HEK293 (cell line): ENCODE measurements at regions not wholly inside any gene's neighbourhood (a gene's known extent, or its start where the extent isn't known, plus 50 kb on each side); places are given as distances from the start of the nearest gene placed in this dataset.

Experiments used
- CTCF ChIA-PET: fragments of 350-600 bp; formaldehyde crosslinking; extraction: SDS; loops from one replicate; lab custom pipeline; 2021; ENCODE audit warnings: antibody characterized with exemption; lab: Yijun Ruan, JAX
- POLR2A ChIA-PET: fragments of 300-600 bp; formaldehyde crosslinking; extraction: SDS; loops from one replicate; lab custom pipeline; 2020; ENCODE audit warnings: antibody characterized with exemption, inconsistent platforms; lab: Yijun Ruan, JAX
- H3K27ac ChIP-seq: fragments of 200-500 bp; sonication (Bioruptor generic); 2 replicates; pipeline ENCODE4 v1.5.1; 2014; ENCODE audit warnings: low read depth, low read length, control low read depth, inconsistent platforms; ENCODE audit errors: extremely low read depth
- H3K36me3 ChIP-seq, 2 experiments: fragments of 200-500 bp in 1 of 2; sonication (Bioruptor generic) in 1 of 2; 1 replicate in 1 of 2; 2 replicates in 1 of 2; pipeline ENCODE4 v1.5.1; 2014 to 2017; ENCODE audit warnings: inconsistent platforms in 2 of 2, low read length in 2 of 2; ENCODE audit not compliant: control insufficient read depth in 2 of 2, insufficient read depth in 1 of 2
- H3K4me1 ChIP-seq: fragments of 200-500 bp; sonication (Bioruptor generic); 2 replicates; pipeline ENCODE4 v1.5.1; 2014; ENCODE audit warnings: mild to moderate bottlenecking, low read length, inconsistent platforms; ENCODE audit not compliant: control insufficient read depth, insufficient read depth
- H3K4me3 ChIP-seq: 2 replicates; pipeline ENCODE4 v1.5.1; 2011; ENCODE audit warnings: low read depth, mild to moderate bottlenecking, control low read depth, low read length, moderate library complexity
- H3K9me3 ChIP-seq: fragments of 200-500 bp; sonication (Bioruptor generic); 2 replicates; pipeline ENCODE4 v1.5.1; 2014; ENCODE audit warnings: low read depth, low read length, inconsistent platforms; ENCODE audit not compliant: control insufficient read depth, insufficient read depth
- IKZF3 ChIP-seq: fragments of 450-650 bp; IDR thresholded peaks from 2 replicates; pipeline ENCODE4 v1.5.0; 2018; ENCODE audit warnings: missing biosample characterization, mild to moderate bottlenecking, missing genetic modification characterization, moderate library complexity
- KLF16 ChIP-seq: fragments of 450-650 bp; formaldehyde crosslinking; IDR thresholded peaks from 2 replicates; pipeline ENCODE4 v1.5.1; 2017; ENCODE audit warnings: missing biosample characterization, missing genetic modification characterization
- OVOL3 ChIP-seq: fragments of 450-650 bp; formaldehyde crosslinking; IDR thresholded peaks from 2 replicates; pipeline ENCODE4 v1.5.1; 2016; ENCODE audit warnings: missing biosample characterization, missing genetic modification characterization
- SCRT2 ChIP-seq: fragments of 450-650 bp; formaldehyde crosslinking; IDR thresholded peaks from 2 replicates; pipeline ENCODE4 v1.5.1; 2016; ENCODE audit warnings: missing biosample characterization, missing genetic modification characterization
- ZNF155 ChIP-seq: fragments of 450-650 bp; formaldehyde crosslinking; IDR thresholded peaks from 2 replicates; pipeline ENCODE4 v1.5.1; 2016; ENCODE audit warnings: missing biosample characterization, missing genetic modification characterization
- ZNF211 ChIP-seq: fragments of 450-650 bp; formaldehyde crosslinking; IDR thresholded peaks from 2 replicates; pipeline ENCODE4 v1.5.1; 2016; ENCODE audit warnings: low read depth, missing biosample characterization, missing genetic modification characterization
- ZNF24 ChIP-seq: fragments of 450-650 bp; formaldehyde crosslinking; IDR thresholded peaks from 2 replicates; pipeline ENCODE4 v1.5.1; 2016; ENCODE audit warnings: missing biosample characterization, missing genetic modification characterization
- ZNF571 ChIP-seq: fragments of 450-650 bp; formaldehyde crosslinking; IDR thresholded peaks from 2 replicates; pipeline ENCODE4 v1.5.0; 2017; ENCODE audit warnings: missing biosample characterization, missing genetic modification characterization
- ZNF658 ChIP-seq: fragments of 450-650 bp; formaldehyde crosslinking; IDR thresholded peaks from 2 replicates; pipeline ENCODE4; 2016; ENCODE audit warnings: missing biosample characterization, missing genetic modification characterization
- ZNF707 ChIP-seq: fragments of 450-650 bp; formaldehyde crosslinking; IDR thresholded peaks from 2 replicates; pipeline ENCODE4 v1.5.1; 2016; ENCODE audit warnings: missing biosample characterization, missing genetic modification characterization
- ZNF777 ChIP-seq: fragments of 450-650 bp; formaldehyde crosslinking; IDR thresholded peaks from 2 replicates; pipeline ENCODE4 v1.5.1; 2017; ENCODE audit warnings: missing biosample characterization, missing genetic modification characterization, borderline replicate concordance
- ZNF843 ChIP-seq: fragments of 450-650 bp; formaldehyde crosslinking; IDR thresholded peaks from 2 replicates; pipeline ENCODE4 v1.5.1; 2016; ENCODE audit warnings: missing biosample characterization, missing genetic modification characterization
- TF ChIP-seq, protein P1 (sequence below): fragments of 450-650 bp; formaldehyde crosslinking; IDR thresholded peaks from 2 replicates; pipeline ENCODE4 v1.5.1; 2017; ENCODE audit warnings: missing biosample characterization, missing genetic modification characterization
- TF ChIP-seq, protein P2 (sequence below): fragments of 450-650 bp; formaldehyde crosslinking; optimal IDR thresholded peaks from 2 replicates; pipeline ENCODE3; 2016; ENCODE audit warnings: missing biosample characterization, mild to moderate bottlenecking, missing genetic modification characterization
- TF ChIP-seq, protein P3 (sequence below): fragments of 450-650 bp; formaldehyde crosslinking; IDR thresholded peaks from 2 replicates; pipeline ENCODE4 v1.5.1; 2016; ENCODE audit warnings: missing biosample characterization, missing genetic modification characterization
- TF ChIP-seq, protein P4 (sequence below): fragments of 450-650 bp; formaldehyde crosslinking; IDR thresholded peaks from 2 replicates; pipeline ENCODE4 v1.5.1; 2017; ENCODE audit warnings: missing biosample characterization, missing genetic modification characterization
- TF ChIP-seq, protein P5 (sequence below): fragments of 450-650 bp; formaldehyde crosslinking; IDR thresholded peaks from 2 replicates; pipeline ENCODE4 v1.5.1; 2016; ENCODE audit warnings: missing biosample characterization, missing genetic modification characterization
- TF ChIP-seq, protein P6 (sequence below): fragments of 450-650 bp; formaldehyde crosslinking; IDR thresholded peaks from 2 replicates; pipeline ENCODE4 v1.5.1; 2016; ENCODE audit warnings: missing biosample characterization, missing genetic modification characterization, low read depth
- TF ChIP-seq, protein P7 (sequence below): fragments of 450-650 bp; formaldehyde crosslinking; IDR thresholded peaks from 2 replicates; pipeline ENCODE4 v1.5.1; 2016; ENCODE audit warnings: missing biosample characterization, missing genetic modification characterization, borderline replicate concordance

DNA sequence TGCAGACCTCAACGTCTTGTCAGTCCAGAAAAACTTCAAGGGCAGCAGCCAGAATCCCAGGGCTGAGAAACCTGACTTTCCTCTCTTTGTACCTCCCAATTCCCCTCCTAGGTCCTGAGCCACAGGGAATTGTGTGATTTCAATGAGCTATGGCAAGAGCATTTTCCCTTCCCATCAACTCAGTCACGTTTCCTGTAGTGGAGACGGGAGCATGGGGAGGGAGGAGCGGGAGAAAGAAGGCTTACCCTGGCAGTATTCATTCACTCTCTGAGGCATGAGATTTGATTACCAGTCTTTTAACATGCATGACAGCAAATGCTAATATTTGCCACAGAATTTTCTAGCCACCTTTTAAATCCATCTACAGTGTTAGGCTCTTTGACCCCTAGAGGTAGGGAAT, 109.4 kb upstream of the TBCA start:
- POLR2A ChIA-PET, result no interaction called here
- H3K4me1 ChIP-seq, result no peaks in the 10 kb centered on the region
- TF ChIP-seq ZNF24 (no peak), ZNF658 (tag by site-specific recombination) (no peak), ZNF211 (tag by site-specific recombination) (no peak), ZNF777 (no peak), ZNF707 (tag by site-specific recombination) (no peak), ZNF843 (tag by site-specific recombination) (no peak), ZNF571 (tag by site-specific recombination) (no peak), IKZF3 (tag by site-specific recombination) (no peak), SCRT2 (tag by site-specific recombination) (no peak), KLF16 (tag by site-specific recombination) (no peak), OVOL3 (no peak), ZNF155 (no peak)
- TF ChIP-seq, protein P1, sequence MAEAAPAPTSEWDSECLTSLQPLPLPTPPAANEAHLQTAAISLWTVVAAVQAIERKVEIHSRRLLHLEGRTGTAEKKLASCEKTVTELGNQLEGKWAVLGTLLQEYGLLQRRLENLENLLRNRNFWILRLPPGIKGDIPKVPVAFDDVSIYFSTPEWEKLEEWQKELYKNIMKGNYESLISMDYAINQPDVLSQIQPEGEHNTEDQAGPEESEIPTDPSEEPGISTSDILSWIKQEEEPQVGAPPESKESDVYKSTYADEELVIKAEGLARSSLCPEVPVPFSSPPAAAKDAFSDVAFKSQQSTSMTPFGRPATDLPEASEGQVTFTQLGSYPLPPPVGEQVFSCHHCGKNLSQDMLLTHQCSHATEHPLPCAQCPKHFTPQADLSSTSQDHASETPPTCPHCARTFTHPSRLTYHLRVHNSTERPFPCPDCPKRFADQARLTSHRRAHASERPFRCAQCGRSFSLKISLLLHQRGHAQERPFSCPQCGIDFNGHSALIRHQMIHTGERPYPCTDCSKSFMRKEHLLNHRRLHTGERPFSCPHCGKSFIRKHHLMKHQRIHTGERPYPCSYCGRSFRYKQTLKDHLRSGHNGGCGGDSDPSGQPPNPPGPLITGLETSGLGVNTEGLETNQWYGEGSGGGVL, result no peak
- TF ChIP-seq, protein P2, sequence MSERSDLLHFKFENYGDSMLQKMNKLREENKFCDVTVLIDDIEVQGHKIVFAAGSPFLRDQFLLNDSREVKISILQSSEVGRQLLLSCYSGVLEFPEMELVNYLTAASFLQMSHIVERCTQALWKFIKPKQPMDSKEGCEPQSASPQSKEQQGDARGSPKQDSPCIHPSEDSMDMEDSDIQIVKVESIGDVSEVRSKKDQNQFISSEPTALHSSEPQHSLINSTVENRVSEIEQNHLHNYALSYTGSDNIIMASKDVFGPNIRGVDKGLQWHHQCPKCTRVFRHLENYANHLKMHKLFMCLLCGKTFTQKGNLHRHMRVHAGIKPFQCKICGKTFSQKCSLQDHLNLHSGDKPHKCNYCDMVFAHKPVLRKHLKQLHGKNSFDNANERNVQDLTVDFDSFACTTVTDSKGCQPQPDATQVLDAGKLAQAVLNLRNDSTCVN (tag by site-specific recombination), result no peak
- TF ChIP-seq, protein P3, sequence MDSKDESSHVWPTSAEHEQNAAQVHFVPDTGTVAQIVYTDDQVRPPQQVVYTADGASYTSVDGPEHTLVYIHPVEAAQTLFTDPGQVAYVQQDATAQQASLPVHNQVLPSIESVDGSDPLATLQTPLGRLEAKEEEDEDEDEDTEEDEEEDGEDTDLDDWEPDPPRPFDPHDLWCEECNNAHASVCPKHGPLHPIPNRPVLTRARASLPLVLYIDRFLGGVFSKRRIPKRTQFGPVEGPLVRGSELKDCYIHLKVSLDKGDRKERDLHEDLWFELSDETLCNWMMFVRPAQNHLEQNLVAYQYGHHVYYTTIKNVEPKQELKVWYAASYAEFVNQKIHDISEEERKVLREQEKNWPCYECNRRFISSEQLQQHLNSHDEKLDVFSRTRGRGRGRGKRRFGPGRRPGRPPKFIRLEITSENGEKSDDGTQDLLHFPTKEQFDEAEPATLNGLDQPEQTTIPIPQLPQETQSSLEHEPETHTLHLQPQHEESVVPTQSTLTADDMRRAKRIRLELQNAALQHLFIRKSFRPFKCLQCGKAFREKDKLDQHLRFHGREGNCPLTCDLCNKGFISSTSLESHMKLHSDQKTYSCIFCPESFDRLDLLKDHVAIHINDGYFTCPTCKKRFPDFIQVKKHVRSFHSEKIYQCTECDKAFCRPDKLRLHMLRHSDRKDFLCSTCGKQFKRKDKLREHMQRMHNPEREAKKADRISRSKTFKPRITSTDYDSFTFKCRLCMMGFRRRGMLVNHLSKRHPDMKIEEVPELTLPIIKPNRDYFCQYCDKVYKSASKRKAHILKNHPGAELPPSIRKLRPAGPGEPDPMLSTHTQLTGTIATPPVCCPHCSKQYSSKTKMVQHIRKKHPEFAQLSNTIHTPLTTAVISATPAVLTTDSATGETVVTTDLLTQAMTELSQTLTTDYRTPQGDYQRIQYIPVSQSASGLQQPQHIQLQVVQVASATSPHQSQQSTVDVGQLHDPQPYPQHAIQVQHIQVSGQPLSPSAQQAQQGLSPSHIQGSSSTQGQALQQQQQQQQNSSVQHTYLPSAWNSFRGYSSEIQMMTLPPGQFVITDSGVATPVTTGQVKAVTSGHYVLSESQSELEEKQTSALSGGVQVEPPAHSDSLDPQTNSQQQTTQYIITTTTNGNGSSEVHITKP (tag by site-specific recombination), result no peak
- TF ChIP-seq, protein P4, sequence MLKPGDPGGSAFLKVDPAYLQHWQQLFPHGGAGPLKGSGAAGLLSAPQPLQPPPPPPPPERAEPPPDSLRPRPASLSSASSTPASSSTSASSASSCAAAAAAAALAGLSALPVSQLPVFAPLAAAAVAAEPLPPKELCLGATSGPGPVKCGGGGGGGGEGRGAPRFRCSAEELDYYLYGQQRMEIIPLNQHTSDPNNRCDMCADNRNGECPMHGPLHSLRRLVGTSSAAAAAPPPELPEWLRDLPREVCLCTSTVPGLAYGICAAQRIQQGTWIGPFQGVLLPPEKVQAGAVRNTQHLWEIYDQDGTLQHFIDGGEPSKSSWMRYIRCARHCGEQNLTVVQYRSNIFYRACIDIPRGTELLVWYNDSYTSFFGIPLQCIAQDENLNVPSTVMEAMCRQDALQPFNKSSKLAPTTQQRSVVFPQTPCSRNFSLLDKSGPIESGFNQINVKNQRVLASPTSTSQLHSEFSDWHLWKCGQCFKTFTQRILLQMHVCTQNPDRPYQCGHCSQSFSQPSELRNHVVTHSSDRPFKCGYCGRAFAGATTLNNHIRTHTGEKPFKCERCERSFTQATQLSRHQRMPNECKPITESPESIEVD (tag by site-specific recombination), result no peak
- TF ChIP-seq, protein P5, sequence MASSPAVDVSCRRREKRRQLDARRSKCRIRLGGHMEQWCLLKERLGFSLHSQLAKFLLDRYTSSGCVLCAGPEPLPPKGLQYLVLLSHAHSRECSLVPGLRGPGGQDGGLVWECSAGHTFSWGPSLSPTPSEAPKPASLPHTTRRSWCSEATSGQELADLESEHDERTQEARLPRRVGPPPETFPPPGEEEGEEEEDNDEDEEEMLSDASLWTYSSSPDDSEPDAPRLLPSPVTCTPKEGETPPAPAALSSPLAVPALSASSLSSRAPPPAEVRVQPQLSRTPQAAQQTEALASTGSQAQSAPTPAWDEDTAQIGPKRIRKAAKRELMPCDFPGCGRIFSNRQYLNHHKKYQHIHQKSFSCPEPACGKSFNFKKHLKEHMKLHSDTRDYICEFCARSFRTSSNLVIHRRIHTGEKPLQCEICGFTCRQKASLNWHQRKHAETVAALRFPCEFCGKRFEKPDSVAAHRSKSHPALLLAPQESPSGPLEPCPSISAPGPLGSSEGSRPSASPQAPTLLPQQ (tag by site-specific recombination), result no peak
- TF ChIP-seq, protein P6, sequence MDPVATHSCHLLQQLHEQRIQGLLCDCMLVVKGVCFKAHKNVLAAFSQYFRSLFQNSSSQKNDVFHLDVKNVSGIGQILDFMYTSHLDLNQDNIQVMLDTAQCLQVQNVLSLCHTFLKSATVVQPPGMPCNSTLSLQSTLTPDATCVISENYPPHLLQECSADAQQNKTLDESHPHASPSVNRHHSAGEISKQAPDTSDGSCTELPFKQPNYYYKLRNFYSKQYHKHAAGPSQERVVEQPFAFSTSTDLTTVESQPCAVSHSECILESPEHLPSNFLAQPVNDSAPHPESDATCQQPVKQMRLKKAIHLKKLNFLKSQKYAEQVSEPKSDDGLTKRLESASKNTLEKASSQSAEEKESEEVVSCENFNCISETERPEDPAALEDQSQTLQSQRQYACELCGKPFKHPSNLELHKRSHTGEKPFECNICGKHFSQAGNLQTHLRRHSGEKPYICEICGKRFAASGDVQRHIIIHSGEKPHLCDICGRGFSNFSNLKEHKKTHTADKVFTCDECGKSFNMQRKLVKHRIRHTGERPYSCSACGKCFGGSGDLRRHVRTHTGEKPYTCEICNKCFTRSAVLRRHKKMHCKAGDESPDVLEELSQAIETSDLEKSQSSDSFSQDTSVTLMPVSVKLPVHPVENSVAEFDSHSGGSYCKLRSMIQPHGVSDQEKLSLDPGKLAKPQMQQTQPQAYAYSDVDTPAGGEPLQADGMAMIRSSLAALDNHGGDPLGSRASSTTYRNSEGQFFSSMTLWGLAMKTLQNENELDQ (tag by site-specific recombination), result no peak
- TF ChIP-seq, protein P7, sequence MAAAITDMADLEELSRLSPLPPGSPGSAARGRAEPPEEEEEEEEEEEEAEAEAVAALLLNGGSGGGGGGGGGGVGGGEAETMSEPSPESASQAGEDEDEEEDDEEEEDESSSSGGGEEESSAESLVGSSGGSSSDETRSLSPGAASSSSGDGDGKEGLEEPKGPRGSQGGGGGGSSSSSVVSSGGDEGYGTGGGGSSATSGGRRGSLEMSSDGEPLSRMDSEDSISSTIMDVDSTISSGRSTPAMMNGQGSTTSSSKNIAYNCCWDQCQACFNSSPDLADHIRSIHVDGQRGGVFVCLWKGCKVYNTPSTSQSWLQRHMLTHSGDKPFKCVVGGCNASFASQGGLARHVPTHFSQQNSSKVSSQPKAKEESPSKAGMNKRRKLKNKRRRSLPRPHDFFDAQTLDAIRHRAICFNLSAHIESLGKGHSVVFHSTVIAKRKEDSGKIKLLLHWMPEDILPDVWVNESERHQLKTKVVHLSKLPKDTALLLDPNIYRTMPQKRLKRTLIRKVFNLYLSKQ (tag by site-specific recombination), result no peak
- no peak overlapping the region for H3K27ac ChIP-seq
- no peak overlapping the region for H3K4me3 ChIP-seq
- H3K36me3 ChIP-seq, result no peaks in the 10 kb centered on the region
- CTCF ChIA-PET, result no interaction called here
- H3K9me3 ChIP-seq, result no peaks in the 10 kb centered on the region
